ENCODE measurements at regions not wholly inside any gene's neighbourhood (a gene's known extent, or its start where the extent isn't known, plus 50 kb on each side); places are given as distances from the start of the nearest gene placed in this dataset.

GRCh38 chr15:100729461-100729860 is 127.1 kb downstream of the ASB7 start:
- TF ChIP-seq CTCF (conservative IDR thresholded peaks at IDR 0.05; ENCODE audit: low read depth): no peak
- POLR2A ChIA-PET (ENCODE audit: low non-redundant PET): no interaction called here

GRCh38 chr15:100730129-100730528 is 127.7 kb downstream of the ASB7 start:
- no peak for DNase-seq (ENCODE audit: low spot score)
- POLR2A ChIA-PET (ENCODE audit: low non-redundant PET): no interaction called here

More at GRCh38 chr15:100729461-100729860, 127.1 kb downstream of the ASB7 start:
- CTCF ChIA-PET: no interaction called here
- DNase-seq (ENCODE audit: low spot score): no peak
- no peak overlapping the region for H3K27ac ChIP-seq

GRCh38 chr15:100730655-100731266 is 128.4 kb downstream of the ASB7 start:
- peak overlapping the region; percentile 9 for H3K27ac ChIP-seq
- DNase-seq (ENCODE audit: low spot score): no peak
- no peak for TF ChIP-seq CTCF (conservative IDR thresholded peaks at IDR 0.05; ENCODE audit: low read depth)
- CTCF ChIA-PET: interaction anchor here (0.8 kb wide), 1 partner anchor 142 kb away, joined by 3 read pairs; no protein-coding TSS in a partner anchor
- POLR2A ChIA-PET (ENCODE audit: low non-redundant PET): no interaction called here

More at GRCh38 chr15:100730129-100730528, 127.7 kb downstream of the ASB7 start:
- H3K27ac ChIP-seq: peak overlapping the region; percentile 9
- CTCF ChIA-PET: interaction anchor here (0.8 kb wide), 1 partner anchor 143 kb away, joined by 3 read pairs; no protein-coding TSS in a partner anchor
- TF ChIP-seq CTCF (conservative IDR thresholded peaks at IDR 0.05; ENCODE audit: low read depth): no peak

- TF ChIP-seq CTCF (conservative IDR thresholded peaks at IDR 0.05; ENCODE audit: low read depth): no peak
- H3K27ac ChIP-seq: no peak overlapping the region
- no peak for DNase-seq (ENCODE audit: low spot score)
- ChIA-PET CTCF (no interaction called here), POLR2A (ENCODE audit: low non-redundant PET) (interaction anchor here (0.6 kb wide), 1 partner anchor 18 kb away, joined by 3 read pairs; no protein-coding TSS in a partner anchor)
Measured at GRCh38 chr15:100731267-100732152, 129.1 kb downstream of the ASB7 start.

- TF ChIP-seq CTCF (conservative IDR thresholded peaks at IDR 0.05; ENCODE audit: low read depth): no peak
- ChIA-PET CTCF (interaction anchor here (0.6 kb wide), 1 partner anchor 1508 kb away, joined by 3 read pairs; no protein-coding TSS in a partner anchor), POLR2A (ENCODE audit: low non-redundant PET) (no interaction called here)
- no peak for DNase-seq (ENCODE audit: low spot score)
- H3K27ac ChIP-seq: peak overlapping the region; percentile 27; the same call in 1 of the 2 replicates
Measured at GRCh38 chr15:100732211-100733055, 130.0 kb downstream of the ASB7 start.
